ENCODE measurements at regions not wholly inside any gene's neighbourhood (a gene's known extent, or its start where the extent isn't known, plus 50 kb on each side); places are given as distances from the start of the nearest gene placed in this dataset.

- no TSS peak for BruUV-seq (replicated peaks)
- Histone ChIP-seq H3K4me3 (ENCODE audit: low read depth, low read length, poor library complexity, severe bottlenecking) (no peak overlapping the region), H3K36me3 (ENCODE audit: insufficient read depth, low read length, poor library complexity, severe bottlenecking) (no peaks in the 10 kb centered on the region), H3K9me3 (ENCODE audit: low read depth, low read length, poor library complexity, severe bottlenecking) (no peaks in the 10 kb centered on the region), H3K27ac (ENCODE audit: low read depth, low read length, poor library complexity, severe bottlenecking) (no peak overlapping the region), H3K4me1 (ENCODE audit: insufficient read depth, low read length, poor library complexity, severe bottlenecking) (no peaks in the 10 kb centered on the region), H3K27me3 (replicated peaks; ENCODE audit: insufficient read depth, low read depth, low read length, poor library complexity) (peaks cover 66% of the 10 kb centered on the region)
- TF ChIP-seq, protein P1, sequence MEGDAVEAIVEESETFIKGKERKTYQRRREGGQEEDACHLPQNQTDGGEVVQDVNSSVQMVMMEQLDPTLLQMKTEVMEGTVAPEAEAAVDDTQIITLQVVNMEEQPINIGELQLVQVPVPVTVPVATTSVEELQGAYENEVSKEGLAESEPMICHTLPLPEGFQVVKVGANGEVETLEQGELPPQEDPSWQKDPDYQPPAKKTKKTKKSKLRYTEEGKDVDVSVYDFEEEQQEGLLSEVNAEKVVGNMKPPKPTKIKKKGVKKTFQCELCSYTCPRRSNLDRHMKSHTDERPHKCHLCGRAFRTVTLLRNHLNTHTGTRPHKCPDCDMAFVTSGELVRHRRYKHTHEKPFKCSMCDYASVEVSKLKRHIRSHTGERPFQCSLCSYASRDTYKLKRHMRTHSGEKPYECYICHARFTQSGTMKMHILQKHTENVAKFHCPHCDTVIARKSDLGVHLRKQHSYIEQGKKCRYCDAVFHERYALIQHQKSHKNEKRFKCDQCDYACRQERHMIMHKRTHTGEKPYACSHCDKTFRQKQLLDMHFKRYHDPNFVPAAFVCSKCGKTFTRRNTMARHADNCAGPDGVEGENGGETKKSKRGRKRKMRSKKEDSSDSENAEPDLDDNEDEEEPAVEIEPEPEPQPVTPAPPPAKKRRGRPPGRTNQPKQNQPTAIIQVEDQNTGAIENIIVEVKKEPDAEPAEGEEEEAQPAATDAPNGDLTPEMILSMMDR (conservative IDR thresholded peaks at IDR 0.05; ENCODE audit: low read depth, low read length): no peak
- no peak for TF ChIP-seq EZH2 (IDR thresholded peaks at IDR 0.05; ENCODE audit: borderline replicate concordance, low read depth, low read length, poor library complexity, severe bottlenecking)
- DNase-seq (ENCODE audit: low spot score): no peak
- intact Hi-C loops (cut with micrococcal nuclease; ENCODE audit: unreplicated experiment): no loop called here
- POLR2A ChIA-PET (ENCODE audit: low non-redundant PET): no interaction called here
- CTCF ChIA-PET: no interaction called here
Measured at GRCh38 chr16:86733546-86734254, 155.4 kb downstream of the FOXL1 start.

- CTCF ChIA-PET: no interaction called here
- DNase-seq (ENCODE audit: low spot score): no peak
- no peak for TF ChIP-seq EZH2 (IDR thresholded peaks at IDR 0.05; ENCODE audit: borderline replicate concordance, low read depth, low read length, poor library complexity, severe bottlenecking)
- TF ChIP-seq, protein P1 (conservative IDR thresholded peaks at IDR 0.05; ENCODE audit: low read depth, low read length): no peak
- POLR2A ChIA-PET (ENCODE audit: low non-redundant PET): no interaction called here
- no peak overlapping the region for H3K27ac ChIP-seq (ENCODE audit: low read depth, low read length, poor library complexity, severe bottlenecking)
- no peak overlapping the region for H3K4me3 ChIP-seq (ENCODE audit: low read depth, low read length, poor library complexity, severe bottlenecking)
- intact Hi-C loops (cut with micrococcal nuclease; ENCODE audit: unreplicated experiment): no loop called here
- H3K4me1 ChIP-seq (ENCODE audit: insufficient read depth, low read length, poor library complexity, severe bottlenecking): no peaks in the 10 kb centered on the region
- no peaks in the 10 kb centered on the region for H3K36me3 ChIP-seq (ENCODE audit: insufficient read depth, low read length, poor library complexity, severe bottlenecking)
- H3K27me3 ChIP-seq (replicated peaks; ENCODE audit: insufficient read depth, low read depth, low read length, poor library complexity): peaks cover 57% of the 10 kb centered on the region
- no TSS peak for BruUV-seq (replicated peaks)
- no peaks in the 10 kb centered on the region for H3K9me3 ChIP-seq (ENCODE audit: low read depth, low read length, poor library complexity, severe bottlenecking)
Measured at GRCh38 chr16:86734543-86735460, 156.5 kb downstream of the FOXL1 start.

- no peaks in the 10 kb centered on the region for H3K9me3 ChIP-seq (ENCODE audit: low read depth, low read length, poor library complexity, severe bottlenecking)
- H3K27ac ChIP-seq (ENCODE audit: low read depth, low read length, poor library complexity, severe bottlenecking): no peak overlapping the region
- no peaks in the 10 kb centered on the region for H3K36me3 ChIP-seq (ENCODE audit: insufficient read depth, low read length, poor library complexity, severe bottlenecking)
- intact Hi-C loops (cut with micrococcal nuclease; ENCODE audit: unreplicated experiment): no loop called here
- CTCF ChIA-PET: no interaction called here
- no peak for DNase-seq (ENCODE audit: low spot score)
- no peaks in the 10 kb centered on the region for H3K4me1 ChIP-seq (ENCODE audit: insufficient read depth, low read length, poor library complexity, severe bottlenecking)
- H3K27me3 ChIP-seq (replicated peaks; ENCODE audit: insufficient read depth, low read depth, low read length, poor library complexity): peaks cover 55% of the 10 kb centered on the region
- TF ChIP-seq, protein P1 (conservative IDR thresholded peaks at IDR 0.05; ENCODE audit: low read depth, low read length): no peak
- no peak for TF ChIP-seq EZH2 (IDR thresholded peaks at IDR 0.05; ENCODE audit: borderline replicate concordance, low read depth, low read length, poor library complexity, severe bottlenecking)
- no TSS peak for BruUV-seq (replicated peaks)
- no peak overlapping the region for H3K4me3 ChIP-seq (ENCODE audit: low read depth, low read length, poor library complexity, severe bottlenecking)
- POLR2A ChIA-PET (ENCODE audit: low non-redundant PET): no interaction called here
Measured at GRCh38 chr16:86735727-86736126, 157.4 kb downstream of the FOXL1 start.
